BE2C (cell line): ENCODE measurements at regions not wholly inside any gene's neighbourhood (a gene's known extent, or its start where the extent isn't known, plus 50 kb on each side); places are given as distances from the start of the nearest gene placed in this dataset.

ENCODE experiments used
- DNase-seq: peaks from one replicate; pipeline ENCODE4 v3.0.0-alpha.2; 2020
- H3K27me3 ChIP-seq: fragments of 250-450 bp; sonication (Bioruptor Pico); 2 replicates; pipeline ENCODE4 v1.5.1; 2020; ENCODE audit warnings: mild to moderate bottlenecking
- H3K36me3 ChIP-seq: fragments of 250-450 bp; sonication (Bioruptor Pico); 2 replicates; pipeline ENCODE4 v1.5.1; 2020; ENCODE audit warnings: mild to moderate bottlenecking
- H3K4me1 ChIP-seq: fragments of 250-450 bp; sonication (Bioruptor Pico); 2 replicates; pipeline ENCODE4 v1.5.1; 2020
- H3K4me3 ChIP-seq: 2 replicates; pipeline ENCODE4 v1.5.1; 2011; ENCODE audit warnings: low read depth, low read length
- H3K9me3 ChIP-seq: fragments of 250-450 bp; sonication (Bioruptor Pico); 2 replicates; pipeline ENCODE4 v1.5.1; 2020
- TF ChIP-seq, protein P1 (sequence below): IDR thresholded peaks from 2 replicates; pipeline ENCODE4 v1.5.1; 2012; ENCODE audit warnings: mild to moderate bottlenecking, low read depth, low read length

DNA sequence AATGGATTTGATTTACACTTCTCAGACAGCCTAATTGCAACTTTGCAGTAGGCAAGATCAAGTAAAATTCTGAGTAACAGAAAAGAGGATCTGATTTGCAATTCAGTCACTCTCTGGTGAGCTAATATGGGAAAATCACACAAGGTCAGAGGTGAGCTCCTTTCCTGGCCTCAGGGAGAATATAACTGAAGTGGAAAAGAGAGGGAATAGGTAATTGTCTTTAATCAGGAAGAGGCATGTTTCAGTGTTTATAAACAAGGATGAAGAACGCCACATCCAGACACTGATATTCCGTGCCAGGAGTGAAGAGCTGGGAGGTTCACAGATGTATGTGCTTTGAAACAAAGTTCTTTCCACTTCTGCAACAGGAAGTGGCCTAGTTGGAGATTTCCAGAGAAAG lies 127.1 kb downstream of the ETAA1 start:
- H3K9me3 ChIP-seq: no peaks in the 10 kb centered on the region
- H3K4me3 ChIP-seq: no peak overlapping the region
- no peaks in the 10 kb centered on the region for H3K36me3 ChIP-seq
- no peaks in the 10 kb centered on the region for H3K27me3 ChIP-seq
- TF ChIP-seq, protein P1, sequence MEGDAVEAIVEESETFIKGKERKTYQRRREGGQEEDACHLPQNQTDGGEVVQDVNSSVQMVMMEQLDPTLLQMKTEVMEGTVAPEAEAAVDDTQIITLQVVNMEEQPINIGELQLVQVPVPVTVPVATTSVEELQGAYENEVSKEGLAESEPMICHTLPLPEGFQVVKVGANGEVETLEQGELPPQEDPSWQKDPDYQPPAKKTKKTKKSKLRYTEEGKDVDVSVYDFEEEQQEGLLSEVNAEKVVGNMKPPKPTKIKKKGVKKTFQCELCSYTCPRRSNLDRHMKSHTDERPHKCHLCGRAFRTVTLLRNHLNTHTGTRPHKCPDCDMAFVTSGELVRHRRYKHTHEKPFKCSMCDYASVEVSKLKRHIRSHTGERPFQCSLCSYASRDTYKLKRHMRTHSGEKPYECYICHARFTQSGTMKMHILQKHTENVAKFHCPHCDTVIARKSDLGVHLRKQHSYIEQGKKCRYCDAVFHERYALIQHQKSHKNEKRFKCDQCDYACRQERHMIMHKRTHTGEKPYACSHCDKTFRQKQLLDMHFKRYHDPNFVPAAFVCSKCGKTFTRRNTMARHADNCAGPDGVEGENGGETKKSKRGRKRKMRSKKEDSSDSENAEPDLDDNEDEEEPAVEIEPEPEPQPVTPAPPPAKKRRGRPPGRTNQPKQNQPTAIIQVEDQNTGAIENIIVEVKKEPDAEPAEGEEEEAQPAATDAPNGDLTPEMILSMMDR: no peak
- no peaks in the 10 kb centered on the region for H3K4me1 ChIP-seq
- no peak for DNase-seq

DNA sequence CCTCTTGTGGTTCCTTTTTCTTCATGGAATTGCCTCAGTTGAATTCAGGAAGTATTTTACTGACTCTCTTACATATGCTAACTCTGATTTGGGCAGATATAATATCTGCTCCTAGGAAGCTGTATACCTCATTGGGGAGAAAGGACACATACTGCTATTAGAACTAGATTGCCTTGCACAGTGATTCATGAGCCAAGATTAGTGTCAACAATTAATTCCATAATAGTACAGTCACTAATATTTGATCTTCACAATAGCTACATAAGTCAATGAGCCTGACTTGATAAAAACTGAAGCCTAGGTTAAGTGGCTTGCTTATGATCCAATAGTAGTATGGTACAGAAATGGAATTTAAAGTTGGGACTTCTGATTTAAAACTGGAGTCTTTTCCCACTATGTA lies 127.6 kb downstream of the ETAA1 start:
- no peak for DNase-seq
- no peaks in the 10 kb centered on the region for H3K27me3 ChIP-seq
- H3K4me1 ChIP-seq: no peaks in the 10 kb centered on the region
- H3K4me3 ChIP-seq: no peak overlapping the region
- H3K9me3 ChIP-seq: no peaks in the 10 kb centered on the region
- TF ChIP-seq, protein P1: no peak
- H3K36me3 ChIP-seq: no peaks in the 10 kb centered on the region

DNA sequence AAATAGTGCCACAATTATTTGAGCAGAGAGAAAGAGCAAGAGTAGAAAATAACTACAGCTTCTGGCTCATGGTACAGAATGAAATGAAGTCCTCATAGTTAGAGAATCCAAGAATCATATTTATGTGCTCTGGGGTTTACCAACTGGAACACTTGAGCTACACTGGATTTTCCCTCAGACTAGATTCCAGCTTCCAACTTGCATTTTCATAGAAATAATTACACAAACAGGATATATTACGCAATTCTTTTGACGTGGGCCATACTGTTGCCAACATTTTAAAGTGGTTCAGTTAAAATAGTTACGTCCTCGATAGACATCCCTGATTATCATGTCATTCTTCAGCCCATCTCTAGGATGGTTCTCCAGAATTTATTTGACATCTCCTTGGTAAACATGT lies 129.2 kb downstream of the ETAA1 start:
- H3K9me3 ChIP-seq: no peaks in the 10 kb centered on the region
- TF ChIP-seq, protein P1: no peak
- H3K4me1 ChIP-seq: no peaks in the 10 kb centered on the region
- no peaks in the 10 kb centered on the region for H3K36me3 ChIP-seq
- H3K4me3 ChIP-seq: no peak overlapping the region
- no peak for DNase-seq
- no peaks in the 10 kb centered on the region for H3K27me3 ChIP-seq

DNA sequence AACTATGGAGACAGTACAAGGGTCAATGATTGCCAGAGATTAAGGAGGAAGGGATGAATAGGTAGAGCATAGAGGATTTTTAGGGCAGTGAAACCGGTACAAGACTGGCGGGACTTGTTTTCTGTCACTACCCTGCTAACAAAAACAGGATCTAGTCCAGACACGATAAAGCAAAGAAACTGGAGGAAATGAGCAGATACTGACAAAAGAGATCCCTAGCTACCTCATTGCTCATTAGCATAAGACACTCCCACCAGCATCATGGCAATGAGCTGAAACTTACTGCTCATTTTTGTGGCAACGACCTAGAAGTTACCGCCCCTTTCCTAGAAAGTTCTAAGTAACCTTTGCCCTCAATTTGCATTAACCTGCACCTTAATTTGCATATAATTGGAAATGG lies 131.2 kb downstream of the ETAA1 start:
- TF ChIP-seq, protein P1: no peak
- DNase-seq: no peak
- Histone ChIP-seq H3K27me3 (no peaks in the 10 kb centered on the region), H3K4me3 (no peak overlapping the region), H3K4me1 (no peaks in the 10 kb centered on the region), H3K9me3 (no peaks in the 10 kb centered on the region), H3K36me3 (no peaks in the 10 kb centered on the region)

DNA sequence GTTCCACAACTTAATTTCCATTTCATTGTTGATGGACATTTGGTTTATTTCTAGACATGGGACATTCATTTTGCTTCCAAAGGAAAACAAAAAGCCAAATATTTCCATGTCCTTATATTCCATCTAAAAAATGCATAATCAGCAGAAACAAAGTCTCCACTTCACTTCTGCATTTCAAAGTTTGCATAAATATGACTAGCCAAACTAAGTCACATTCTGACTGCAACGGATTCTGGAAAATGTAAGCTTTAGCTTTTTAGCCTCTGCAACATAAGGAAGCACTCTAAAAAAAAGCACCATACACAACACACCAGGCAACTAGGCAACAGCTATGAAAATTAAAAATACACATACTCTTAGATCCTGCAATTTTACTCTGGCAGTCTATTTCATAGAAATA lies 135.3 kb downstream of the ETAA1 start:
- Histone ChIP-seq H3K4me3 (no peak overlapping the region), H3K4me1 (no peaks in the 10 kb centered on the region), H3K9me3 (no peaks in the 10 kb centered on the region), H3K36me3 (no peaks in the 10 kb centered on the region), H3K27me3 (no peaks in the 10 kb centered on the region)
- TF ChIP-seq, protein P1: no peak
- DNase-seq: no peak

DNA sequence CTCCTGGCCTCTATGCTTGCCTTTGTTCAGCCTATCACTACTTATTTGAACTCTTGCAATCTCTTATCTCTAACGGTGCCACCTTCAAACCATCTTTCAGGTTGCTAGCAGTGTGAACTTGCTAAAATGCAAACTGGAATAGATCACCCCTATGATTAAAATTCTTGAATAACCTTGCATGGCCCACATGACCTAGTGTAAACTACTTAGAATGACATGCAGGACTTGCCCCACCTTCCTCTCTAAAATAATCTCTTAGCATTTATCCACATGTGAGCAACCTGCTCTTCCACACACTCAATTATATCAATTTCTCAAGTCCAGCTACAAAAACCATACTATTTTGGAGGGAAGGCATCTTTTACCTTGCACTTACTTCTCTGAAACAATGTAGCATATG lies 137.6 kb downstream of the ETAA1 start:
- Histone ChIP-seq H3K27me3 (no peaks in the 10 kb centered on the region), H3K4me3 (no peak overlapping the region), H3K4me1 (no peaks in the 10 kb centered on the region), H3K9me3 (no peaks in the 10 kb centered on the region), H3K36me3 (no peaks in the 10 kb centered on the region)
- TF ChIP-seq, protein P1: no peak
- DNase-seq: no peak
